Liver (tissue), 8 donors: ENCODE measurements at regions not wholly inside any gene's neighbourhood (a gene's known extent, or its start where the extent isn't known, plus 50 kb on each side); places are given as distances from the start of the nearest gene placed in this dataset.

Experiments
- DNase-seq: peaks from one replicate; pipeline ENCODE4 v3.0.0-alpha.2; 2017; ENCODE audit warnings: low spot score
- H3K27ac ChIP-seq, 2 donors: one replicate each; pipeline ENCODE4 v1.7.0; 2013; ENCODE audit warnings: inconsistent platforms in 2 of 2, low read length in 2 of 2, control low read depth in 1 of 2, low read depth in 1 of 2, mild to moderate bottlenecking in 1 of 2
- H3K27me3 ChIP-seq, 4 donors: one replicate each; pipeline versions ENCODE4 v1.6.1 to v1.7.0; 2013; ENCODE audit warnings: low read length in 3 of 4, inconsistent platforms in 1 of 4, mild to moderate bottlenecking in 1 of 4, moderate library complexity in 1 of 4; ENCODE audit not compliant: control insufficient read depth in 4 of 4, insufficient read depth in 4 of 4
- H3K36me3 ChIP-seq, 4 donors: one replicate each; pipeline versions ENCODE4 v1.6.1 to v1.7.0; 2013; ENCODE audit warnings: low read length in 3 of 4, mild to moderate bottlenecking in 3 of 4, low read depth in 1 of 4, moderate library complexity in 1 of 4; ENCODE audit not compliant: control insufficient read depth in 4 of 4, insufficient read depth in 3 of 4
- H3K4me1 ChIP-seq, 4 donors: one replicate each; pipeline versions ENCODE4 v1.6.1 to v1.7.0; 2013; ENCODE audit warnings: low read length in 3 of 4, mild to moderate bottlenecking in 3 of 4, moderate library complexity in 1 of 4; ENCODE audit not compliant: control insufficient read depth in 4 of 4, insufficient read depth in 4 of 4
- H3K4me3 ChIP-seq, 3 donors: one replicate each; pipeline versions ENCODE4 v1.6.1 to v1.7.0; 2013; ENCODE audit warnings: low read length in 3 of 3, control low read depth in 1 of 3, low read depth in 1 of 3, mild to moderate bottlenecking in 1 of 3
- H3K9ac ChIP-seq, 2 donors: one replicate each; pipeline ENCODE4 v1.7.0; 2013; ENCODE audit warnings: low read length in 2 of 2, mild to moderate bottlenecking in 2 of 2, moderate library complexity in 2 of 2, control low read depth in 1 of 2, low read depth in 1 of 2
- H3K9me3 ChIP-seq, 4 donors: one replicate each; pipeline versions ENCODE4 v1.6.1 to v1.7.0; 2013; ENCODE audit warnings: low read length in 3 of 4; ENCODE audit not compliant: control insufficient read depth in 4 of 4
- EGR1 ChIP-seq, 2 donors: IDR thresholded peaks; 2 replicates each; pipeline ENCODE4 v1.6.1; 2016 to 2018; ENCODE audit warnings: antibody characterized with exemption in 2 of 2, low read depth in 2 of 2
- FOXA1 ChIP-seq: IDR thresholded peaks from 2 replicates; pipeline ENCODE4 v1.6.1; 2016; ENCODE audit warnings: antibody characterized with exemption
- FOXA2 ChIP-seq: IDR thresholded peaks from 2 replicates; pipeline ENCODE4 v1.6.1; 2016; ENCODE audit warnings: antibody characterized with exemption
- GABPA ChIP-seq, 2 donors: IDR thresholded peaks in 1 of 2; conservative IDR thresholded peaks in 1 of 2; 2 replicates each; pipeline ENCODE4 v1.6.1; 2016; ENCODE audit warnings: antibody characterized with exemption in 2 of 2, mild to moderate bottlenecking in 1 of 2, moderate library complexity in 1 of 2
- HNF4A ChIP-seq, 2 donors: conservative IDR thresholded peaks; 2 replicates each; pipeline ENCODE4 v1.6.1; 2016; ENCODE audit warnings: antibody characterized with exemption in 2 of 2, mild to moderate bottlenecking in 2 of 2
- HNF4G ChIP-seq: IDR thresholded peaks from 2 replicates; pipeline ENCODE4 v1.6.1; 2016; ENCODE audit warnings: antibody characterized with exemption
- JUND ChIP-seq, 2 donors: IDR thresholded peaks; 2 replicates each; pipeline ENCODE4 v1.6.1; 2016; ENCODE audit warnings: antibody characterized with exemption in 2 of 2
- NR2F2 ChIP-seq: IDR thresholded peaks from 2 replicates; pipeline ENCODE4 v1.6.1; 2016; ENCODE audit warnings: antibody characterized with exemption
- RAD21 ChIP-seq, 2 donors: IDR thresholded peaks; 2 replicates each; pipeline ENCODE4 v1.6.1; 2016; ENCODE audit warnings: antibody characterized with exemption in 2 of 2, mild to moderate bottlenecking in 2 of 2
- REST ChIP-seq: IDR thresholded peaks from 2 replicates; pipeline ENCODE4 v1.6.1; 2016; ENCODE audit warnings: antibody characterized with exemption, mild to moderate bottlenecking
- RXRA ChIP-seq, 2 donors: IDR thresholded peaks; 2 replicates each; pipeline ENCODE4 v1.6.1; 2017 to 2018; ENCODE audit warnings: antibody characterized with exemption in 2 of 2, mild to moderate bottlenecking in 1 of 2
- SP1 ChIP-seq: IDR thresholded peaks from 2 replicates; pipeline ENCODE4 v1.6.1; 2018; ENCODE audit warnings: antibody characterized with exemption, mild to moderate bottlenecking
- TAF1 ChIP-seq: conservative IDR thresholded peaks from 2 replicates; pipeline ENCODE4 v1.6.1; 2016; ENCODE audit warnings: antibody characterized with exemption, mild to moderate bottlenecking
- YY1 ChIP-seq: IDR thresholded peaks from 2 replicates; pipeline ENCODE4 v1.6.1; 2016; ENCODE audit warnings: antibody characterized with exemption, mild to moderate bottlenecking
- WGBS: extraction: QIAGEN DNeasy Blood & Tissue Kit; methylation state at CpG from one replicate; pipeline ENCODE4 v1.1.7; 2013; 5-methylcytosine and 5-hydroxymethylcytosine counted together
- TF ChIP-seq, protein P1 (sequence below): IDR thresholded peaks from 2 replicates; pipeline ENCODE4 v1.6.1; 2016; ENCODE audit warnings: antibody characterized with exemption
- TF ChIP-seq, protein P2 (sequence below): fragments of 150-350 bp; IDR thresholded peaks from 2 replicates; pipeline ENCODE4 v1.5.1; 2017; ENCODE audit warnings: improper control_type of control experiment, low read depth, low read length; ENCODE audit not compliant: missing input control
- TF ChIP-seq, protein P3 (sequence below): IDR thresholded peaks from 2 replicates; pipeline ENCODE4 v1.6.1; 2016; ENCODE audit warnings: antibody characterized with exemption
- donor health status: healthy.
- donor health status: healthy.
- donor health status: healthy.
- donor health status: healthy.
- donor health status: healthy.

- DNase-seq = no peak
- Histone ChIP-seq H3K9ac (no peak overlapping the region), H3K27ac (no peak overlapping the region), H3K9me3 (peaks cover 0 to 3% (median under 1%) of the 10 kb centered on the region in 4 donors), H3K36me3 (no peaks in the 10 kb centered on the region), H3K27me3 (no peaks in the 10 kb centered on the region), H3K4me3 (no peak overlapping the region), H3K4me1 (no peaks in the 10 kb centered on the region)
- TF ChIP-seq FOXA2 = no peak
- TF ChIP-seq HNF4G = no peak
- TF ChIP-seq, protein P1, sequence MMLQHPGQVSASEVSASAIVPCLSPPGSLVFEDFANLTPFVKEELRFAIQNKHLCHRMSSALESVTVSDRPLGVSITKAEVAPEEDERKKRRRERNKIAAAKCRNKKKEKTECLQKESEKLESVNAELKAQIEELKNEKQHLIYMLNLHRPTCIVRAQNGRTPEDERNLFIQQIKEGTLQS = no peak
- no peak for TF ChIP-seq TAF1
- no peak for TF ChIP-seq SP1
- TF ChIP-seq RXRA (IDR thresholded peaks at IDR 0.05) = no peak
- TF ChIP-seq RAD21 (IDR thresholded peaks at IDR 0.05) = no peak
- TF ChIP-seq JUND (IDR thresholded peaks at IDR 0.05) = no peak
- TF ChIP-seq, protein P2, sequence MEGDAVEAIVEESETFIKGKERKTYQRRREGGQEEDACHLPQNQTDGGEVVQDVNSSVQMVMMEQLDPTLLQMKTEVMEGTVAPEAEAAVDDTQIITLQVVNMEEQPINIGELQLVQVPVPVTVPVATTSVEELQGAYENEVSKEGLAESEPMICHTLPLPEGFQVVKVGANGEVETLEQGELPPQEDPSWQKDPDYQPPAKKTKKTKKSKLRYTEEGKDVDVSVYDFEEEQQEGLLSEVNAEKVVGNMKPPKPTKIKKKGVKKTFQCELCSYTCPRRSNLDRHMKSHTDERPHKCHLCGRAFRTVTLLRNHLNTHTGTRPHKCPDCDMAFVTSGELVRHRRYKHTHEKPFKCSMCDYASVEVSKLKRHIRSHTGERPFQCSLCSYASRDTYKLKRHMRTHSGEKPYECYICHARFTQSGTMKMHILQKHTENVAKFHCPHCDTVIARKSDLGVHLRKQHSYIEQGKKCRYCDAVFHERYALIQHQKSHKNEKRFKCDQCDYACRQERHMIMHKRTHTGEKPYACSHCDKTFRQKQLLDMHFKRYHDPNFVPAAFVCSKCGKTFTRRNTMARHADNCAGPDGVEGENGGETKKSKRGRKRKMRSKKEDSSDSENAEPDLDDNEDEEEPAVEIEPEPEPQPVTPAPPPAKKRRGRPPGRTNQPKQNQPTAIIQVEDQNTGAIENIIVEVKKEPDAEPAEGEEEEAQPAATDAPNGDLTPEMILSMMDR = no peak
- TF ChIP-seq HNF4A (conservative IDR thresholded peaks at IDR 0.05) = no peak
- no peak for TF ChIP-seq YY1
- TF ChIP-seq, protein P3, sequence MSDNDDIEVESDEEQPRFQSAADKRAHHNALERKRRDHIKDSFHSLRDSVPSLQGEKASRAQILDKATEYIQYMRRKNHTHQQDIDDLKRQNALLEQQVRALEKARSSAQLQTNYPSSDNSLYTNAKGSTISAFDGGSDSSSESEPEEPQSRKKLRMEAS = no peak
- no peak for TF ChIP-seq GABPA (IDR thresholded peaks at IDR 0.05 in 1 of 2, conservative IDR thresholded peaks at IDR 0.05 in 1 of 2)
- TF ChIP-seq EGR1 (IDR thresholded peaks at IDR 0.05; ENCODE audit: low read depth in 2 of 2) = no peak
- TF ChIP-seq REST = no peak
- no peak for TF ChIP-seq NR2F2
- no peak for TF ChIP-seq FOXA1
- WGBS = 65% methylated on average over 4 of the region's 4 CpGs
Observed at GRCh38 chr3:115450036-115450435, 173.3 kb upstream of the GAP43 start.

GRCh38 chr3:115464036-115464435 is 159.3 kb upstream of the GAP43 start:
- no peak overlapping the region for H3K4me3 ChIP-seq
- no peaks in the 10 kb centered on the region for H3K27me3 ChIP-seq
- H3K36me3 ChIP-seq = no peaks in the 10 kb centered on the region
- no peak overlapping the region for H3K9ac ChIP-seq
- no peak overlapping the region for H3K27ac ChIP-seq
- no peaks in the 10 kb centered on the region for H3K9me3 ChIP-seq
- no peak for TF ChIP-seq FOXA2
- no peak for DNase-seq
- 55% methylated on average over 2 of the region's 2 CpGs for WGBS
- H3K4me1 ChIP-seq = no peaks in the 10 kb centered on the region
